Upper lobe of left lung (tissue), 4 donors: ENCODE measurements at regions not wholly inside any gene's neighbourhood (a gene's known extent, or its start where the extent isn't known, plus 50 kb on each side); places are given as distances from the start of the nearest gene placed in this dataset.

Source experiments
- CTCF ChIP-seq, 6 experiments: fragments of 450-650 bp in 4 of 6; fragments of 200-600 bp in 2 of 6; sonication (generic) in 2 of 6; IDR thresholded peaks; one replicate each; pipeline ENCODE4 v1.5.1; 2016 to 2019; ENCODE audit warnings: antibody characterized with exemption in 6 of 6
- EP300 ChIP-seq, 4 donors: sonication (generic); formaldehyde crosslinking; IDR thresholded peaks; one replicate each; pipeline ENCODE4 v1.5.1; 2017; ENCODE audit warnings: antibody characterized with exemption in 4 of 4, control low read depth in 2 of 4
- POLR2A ChIP-seq, 4 donors: fragments of 450-650 bp; IDR thresholded peaks; one replicate each; pipeline ENCODE4 v1.5.1; 2016 to 2017; ENCODE audit warnings: antibody characterized with exemption in 4 of 4, mild to moderate bottlenecking in 2 of 4
- POLR2AphosphoS5 ChIP-seq, 2 donors: sonication (generic); formaldehyde crosslinking; IDR thresholded peaks; one replicate each; pipeline ENCODE4 v1.5.1; 2017; ENCODE audit warnings: antibody characterized with exemption in 2 of 2

- TF ChIP-seq CTCF (IDR thresholded peaks at IDR 0.05) (no peak), POLR2AphosphoS5 (IDR thresholded peaks at IDR 0.05) (no peak), POLR2A (IDR thresholded peaks at IDR 0.05) (no peak), EP300 (IDR thresholded peaks at IDR 0.05) (no peak)
Observed at GRCh38 chr17:5758651-5759050, 174.3 kb upstream of the NLRP1 start.
